HFFc6 (cell line): ENCODE measurements at regions not wholly inside any gene's neighbourhood (a gene's known extent, or its start where the extent isn't known, plus 50 kb on each side); places are given as distances from the start of the nearest gene placed in this dataset.
"Not testable (repeated sequence)": the region's sequence is repeated elsewhere in the genome, so short reads cannot be mapped to it uniquely, and the experiment has no call there.

Experiments used
- DNase-seq: peaks from one replicate; pipeline ENCODE4 v3.0.0-alpha.2; 2018
- H3K27ac Mint-ChIP-seq: 2 replicates; pipeline ENCODE4 v1.8.0; 2020; ENCODE audit warnings: mild to moderate bottlenecking, mixed read lengths
- H3K27me3 Mint-ChIP-seq: 2 replicates; pipeline ENCODE4 v1.8.0; 2021; ENCODE audit warnings: mild to moderate bottlenecking, moderate library complexity, mixed read lengths; ENCODE audit not compliant: insufficient read depth
- H3K36me3 Mint-ChIP-seq: 2 replicates; pipeline ENCODE4 v1.8.0; 2021; ENCODE audit warnings: low read depth, mixed read lengths
- H3K4me1 Mint-ChIP-seq: 2 replicates; pipeline ENCODE4 v1.8.0; 2020; ENCODE audit warnings: low read depth, mixed read lengths
- H3K4me3 Mint-ChIP-seq: 2 replicates; pipeline ENCODE4 v1.8.0; 2020; ENCODE audit warnings: mild to moderate bottlenecking, moderate library complexity, mixed read lengths
- H3K9me3 Mint-ChIP-seq: 2 replicates; pipeline ENCODE4 v1.8.0; 2020; ENCODE audit warnings: mild to moderate bottlenecking, mixed read lengths
- TF ChIP-seq, protein P1 (sequence below): fragments of 200-600 bp; sonication (generic); IDR thresholded peaks from 2 replicates; pipeline ENCODE4 v1.5.0; 2021; ENCODE audit warnings: antibody characterized with exemption, mild to moderate bottlenecking

DNA sequence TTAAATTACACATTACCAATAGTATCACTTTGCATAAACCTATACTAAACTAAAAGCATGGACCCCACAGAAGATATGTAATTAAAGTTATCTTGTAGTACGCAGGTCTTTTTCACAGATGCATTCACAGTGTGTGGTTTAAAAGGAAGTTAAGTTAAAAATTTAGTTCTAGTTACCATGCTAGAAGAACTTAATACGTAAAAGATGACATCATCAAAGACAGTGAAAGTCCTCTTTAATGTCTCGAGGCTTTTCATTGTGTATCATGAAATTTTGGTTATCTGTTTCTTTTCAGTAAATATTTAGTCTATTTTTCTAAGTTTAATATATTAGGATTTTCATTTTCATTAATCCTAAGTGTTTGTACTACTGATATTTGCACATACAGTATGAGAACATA lies 934.6 kb upstream of the FOXG1 start:
- not testable (repeated sequence) for H3K27me3 Mint-ChIP-seq

DNA sequence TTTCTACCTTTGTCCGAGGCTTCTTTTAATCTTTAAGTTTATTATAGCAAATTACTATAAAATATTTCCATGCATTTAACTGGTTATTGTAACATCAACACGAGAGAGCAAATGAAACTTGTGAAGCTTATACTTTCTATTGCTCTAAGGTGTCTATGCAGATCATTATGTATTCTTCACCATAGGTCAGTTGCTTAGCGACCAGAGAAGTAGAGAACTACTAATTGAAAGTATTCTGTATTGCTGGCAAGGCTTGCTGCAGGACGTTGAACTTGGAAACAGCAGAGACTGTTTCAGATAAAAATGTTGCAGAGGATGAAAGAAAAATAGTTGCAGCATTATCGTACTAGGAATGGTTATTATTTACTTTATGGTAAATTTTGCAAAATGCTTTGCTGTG lies 933.6 kb upstream of the FOXG1 start:
- not testable (repeated sequence) for H3K27ac Mint-ChIP-seq, H3K36me3 Mint-ChIP-seq, H3K4me3 Mint-ChIP-seq, H3K27me3 Mint-ChIP-seq, H3K4me1 Mint-ChIP-seq, DNase-seq
- peaks cover 27% of the 10 kb centered on the region for H3K9me3 Mint-ChIP-seq

More for the DNA sequence above, 934.6 kb upstream of the FOXG1 start:
- not testable (repeated sequence) for H3K4me1 Mint-ChIP-seq, DNase-seq, H3K4me3 Mint-ChIP-seq, H3K27ac Mint-ChIP-seq, H3K36me3 Mint-ChIP-seq
- H3K9me3 Mint-ChIP-seq, result peaks cover 25% of the 10 kb centered on the region

DNA sequence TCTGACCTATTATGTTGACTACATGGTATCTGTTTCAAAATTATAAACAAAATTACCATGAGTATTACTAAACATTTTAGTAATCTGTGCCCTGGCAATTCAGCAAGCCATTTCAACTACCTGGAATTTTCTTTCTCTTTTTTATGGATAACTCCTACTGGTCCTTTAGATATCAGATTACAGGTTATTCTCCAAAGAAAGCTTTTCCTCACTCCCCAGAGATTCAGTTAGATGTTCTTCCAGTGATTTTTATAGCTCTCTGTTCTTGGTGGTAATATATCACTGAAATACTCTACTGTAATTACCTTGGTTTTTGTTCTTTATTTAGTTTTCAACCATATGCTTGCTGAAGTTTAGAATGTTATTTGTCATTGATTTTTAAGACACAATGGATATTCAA lies 930.2 kb upstream of the FOXG1 start:
- H3K9me3 Mint-ChIP-seq, result peaks cover 19% of the 10 kb centered on the region; the same call in 1 of the 2 replicates
- TF ChIP-seq, protein P1, sequence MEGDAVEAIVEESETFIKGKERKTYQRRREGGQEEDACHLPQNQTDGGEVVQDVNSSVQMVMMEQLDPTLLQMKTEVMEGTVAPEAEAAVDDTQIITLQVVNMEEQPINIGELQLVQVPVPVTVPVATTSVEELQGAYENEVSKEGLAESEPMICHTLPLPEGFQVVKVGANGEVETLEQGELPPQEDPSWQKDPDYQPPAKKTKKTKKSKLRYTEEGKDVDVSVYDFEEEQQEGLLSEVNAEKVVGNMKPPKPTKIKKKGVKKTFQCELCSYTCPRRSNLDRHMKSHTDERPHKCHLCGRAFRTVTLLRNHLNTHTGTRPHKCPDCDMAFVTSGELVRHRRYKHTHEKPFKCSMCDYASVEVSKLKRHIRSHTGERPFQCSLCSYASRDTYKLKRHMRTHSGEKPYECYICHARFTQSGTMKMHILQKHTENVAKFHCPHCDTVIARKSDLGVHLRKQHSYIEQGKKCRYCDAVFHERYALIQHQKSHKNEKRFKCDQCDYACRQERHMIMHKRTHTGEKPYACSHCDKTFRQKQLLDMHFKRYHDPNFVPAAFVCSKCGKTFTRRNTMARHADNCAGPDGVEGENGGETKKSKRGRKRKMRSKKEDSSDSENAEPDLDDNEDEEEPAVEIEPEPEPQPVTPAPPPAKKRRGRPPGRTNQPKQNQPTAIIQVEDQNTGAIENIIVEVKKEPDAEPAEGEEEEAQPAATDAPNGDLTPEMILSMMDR, result no peak
- no peak for DNase-seq
- H3K4me1 Mint-ChIP-seq, result no peaks in the 10 kb centered on the region
- H3K27ac Mint-ChIP-seq, result no peak overlapping the region
- no peaks in the 10 kb centered on the region for H3K27me3 Mint-ChIP-seq
- H3K36me3 Mint-ChIP-seq, result no peaks in the 10 kb centered on the region
- H3K4me3 Mint-ChIP-seq, result no peak overlapping the region

DNA sequence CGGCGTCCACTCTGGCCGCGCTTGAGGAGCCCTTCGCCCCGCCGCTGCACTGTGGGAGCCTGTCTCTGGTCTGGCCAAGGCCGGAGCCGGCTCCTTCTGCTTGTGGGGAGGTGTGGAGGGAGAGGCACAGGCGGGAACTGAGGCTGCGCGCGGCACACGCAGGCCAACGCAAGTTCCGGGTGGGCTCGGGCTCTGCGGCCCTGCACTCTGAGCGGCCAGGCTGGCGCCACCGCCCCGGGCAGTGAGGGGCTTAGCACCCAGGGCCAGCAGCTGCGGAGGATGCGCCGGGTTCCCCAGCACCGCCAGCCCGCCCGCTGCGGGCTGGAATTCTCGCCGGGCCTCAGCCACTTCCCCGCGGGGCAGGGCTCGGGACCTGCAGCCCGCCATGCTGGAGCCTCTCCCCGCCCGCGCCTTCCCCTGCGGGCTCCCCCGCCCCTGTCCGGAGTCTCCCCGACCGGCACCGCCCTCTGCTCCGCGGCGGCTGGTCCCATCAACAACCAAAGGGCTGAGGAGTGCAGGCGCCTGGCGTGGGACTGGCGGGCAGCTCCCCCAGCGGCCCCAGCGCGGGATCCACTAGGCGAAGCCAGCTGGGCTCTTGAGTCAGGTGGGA lies 921.2 kb upstream of the FOXG1 start:
- Mint-ChIP-seq H3K4me3 (no peak overlapping the region), H3K27ac (no peak overlapping the region), H3K36me3 (peaks cover 18% of the 10 kb centered on the region), H3K4me1 (no peaks in the 10 kb centered on the region), H3K27me3 (no peaks in the 10 kb centered on the region; the same call in 1 of the 2 replicates), H3K9me3 (peaks cover 59% of the 10 kb centered on the region)
- TF ChIP-seq, protein P1, result no peak
- DNase-seq, result no peak

DNA sequence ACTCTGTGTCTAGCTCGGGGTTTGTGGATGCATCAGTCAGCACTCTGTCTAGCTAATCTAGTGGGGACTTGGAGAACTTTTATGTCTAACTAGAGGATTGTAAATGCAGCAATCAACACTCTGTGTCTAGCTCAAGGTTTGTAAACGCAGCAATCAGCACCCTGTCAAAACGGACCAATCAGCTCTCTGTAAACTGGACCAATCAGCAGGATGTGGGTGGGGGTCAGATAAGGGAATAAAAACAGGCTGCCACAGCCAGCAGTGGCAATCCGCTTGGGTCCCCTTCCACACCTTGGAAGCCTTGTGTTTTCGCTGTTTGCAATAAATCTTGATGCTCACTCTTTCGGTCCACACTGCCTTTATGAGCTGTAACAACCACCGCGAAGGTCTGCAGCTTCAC lies 920.7 kb upstream of the FOXG1 start:
- H3K9me3 Mint-ChIP-seq, result peaks cover 65% of the 10 kb centered on the region
- no peak overlapping the region for H3K27ac Mint-ChIP-seq
- H3K4me1 Mint-ChIP-seq, result no peaks in the 10 kb centered on the region
- H3K4me3 Mint-ChIP-seq, result no peak overlapping the region
- TF ChIP-seq, protein P1, result no peak
- peaks cover 18% of the 10 kb centered on the region for H3K36me3 Mint-ChIP-seq
- no peak for DNase-seq
- H3K27me3 Mint-ChIP-seq, result no peaks in the 10 kb centered on the region; the same call in 1 of the 2 replicates

DNA sequence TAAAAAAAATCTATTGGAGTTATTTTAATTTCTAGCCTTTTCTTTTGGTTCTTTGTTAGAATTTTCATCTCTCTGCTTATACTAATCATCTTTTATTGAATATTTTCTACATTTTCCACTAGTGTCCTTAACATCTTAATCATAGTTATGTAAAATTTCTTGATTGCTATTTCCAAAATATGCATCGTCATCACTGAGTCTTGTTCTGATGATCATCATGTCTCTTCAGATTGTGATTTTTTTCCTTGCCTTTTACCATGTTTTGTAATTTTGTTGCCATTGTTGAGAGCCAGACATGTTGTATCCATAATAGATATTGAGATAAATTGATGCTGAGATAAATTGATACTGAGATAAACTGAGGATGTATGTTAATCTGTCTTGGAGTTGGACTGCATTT lies 919.1 kb upstream of the FOXG1 start:
- Mint-ChIP-seq H3K9me3 (peaks cover 71% of the 10 kb centered on the region), H3K36me3 (peaks cover 18% of the 10 kb centered on the region)
- DNase-seq, H3K4me3 Mint-ChIP-seq, H3K27ac Mint-ChIP-seq, H3K4me1 Mint-ChIP-seq, H3K27me3 Mint-ChIP-seq: not testable (repeated sequence)

DNA sequence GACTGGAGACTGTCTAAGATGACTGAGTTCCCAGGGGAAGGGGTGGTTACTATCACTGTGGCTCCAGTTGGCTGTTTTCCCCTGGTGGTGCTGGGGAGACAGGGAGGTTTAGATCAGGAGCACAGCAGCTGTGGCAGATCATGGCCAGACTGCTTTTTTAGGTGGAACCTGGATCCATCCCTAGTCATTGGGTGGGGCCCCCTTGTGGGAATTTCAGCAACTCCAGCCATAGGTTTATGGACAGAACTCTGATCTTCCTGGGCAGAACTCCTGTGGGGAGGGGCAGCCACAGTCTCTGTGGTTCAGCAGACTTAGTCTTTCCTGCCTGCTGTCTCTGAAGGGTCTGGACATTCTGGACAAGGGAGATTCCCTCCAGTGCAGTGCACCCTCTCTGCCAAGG lies 917.4 kb upstream of the FOXG1 start:
- not testable (repeated sequence) for H3K4me1 Mint-ChIP-seq, H3K27ac Mint-ChIP-seq, H3K4me3 Mint-ChIP-seq, H3K27me3 Mint-ChIP-seq, DNase-seq
- peaks cover 18% of the 10 kb centered on the region for H3K36me3 Mint-ChIP-seq
- H3K9me3 Mint-ChIP-seq, result peaks cover 82% of the 10 kb centered on the region

DNA sequence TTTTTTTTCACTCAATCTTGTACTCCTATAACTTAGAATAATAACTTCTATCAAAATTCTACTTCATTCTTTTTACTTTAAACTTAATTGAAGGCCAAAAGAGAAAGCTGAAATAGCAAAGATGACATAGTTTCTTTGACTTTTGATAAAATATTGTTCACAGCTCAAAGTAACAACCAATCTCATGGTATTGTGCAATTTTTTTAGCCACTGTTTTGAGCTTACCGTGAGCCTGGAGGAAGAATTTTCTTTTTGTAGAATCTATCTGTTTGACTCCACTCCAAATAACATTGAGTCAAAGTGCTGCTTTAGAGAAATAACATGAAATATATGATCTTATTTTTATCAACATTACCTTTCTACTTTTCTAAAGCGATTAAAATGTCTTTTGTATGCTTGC lies 903.9 kb upstream of the FOXG1 start:
- H3K4me3 Mint-ChIP-seq, result no peak overlapping the region
- TF ChIP-seq, protein P1, result no peak
- no peaks in the 10 kb centered on the region for H3K36me3 Mint-ChIP-seq
- H3K27ac Mint-ChIP-seq, result no peak overlapping the region
- no peaks in the 10 kb centered on the region; the same call in 1 of the 2 replicates for H3K27me3 Mint-ChIP-seq
- DNase-seq, result no peak
- H3K4me1 Mint-ChIP-seq, result no peaks in the 10 kb centered on the region
- peaks cover 27% of the 10 kb centered on the region for H3K9me3 Mint-ChIP-seq
